ENCODE measurements at regions not wholly inside any gene's neighbourhood (a gene's known extent, or its start where the extent isn't known, plus 50 kb on each side); places are given as distances from the start of the nearest gene placed in this dataset.
A peak's percentile ranks its signal among the peaks of the same experiment; 100 is the strongest.

- TF ChIP-seq CTCF (IDR thresholded peaks at IDR 0.05): no peak
- intact Hi-C loops (cut with DNase I): no loop called here
- H3K9ac ChIP-seq (ENCODE audit: low read depth in 2 of 2, low read length in 2 of 2): no peak overlapping the region
- no peaks in the 10 kb centered on the region for H3K4me1 ChIP-seq
- H3K36me3 ChIP-seq: no peaks in the 10 kb centered on the region
- no peaks in the 10 kb centered on the region for H3K27me3 ChIP-seq
- H3K9me3 ChIP-seq: no peaks in the 10 kb centered on the region
- H3K27ac ChIP-seq: no peak overlapping the region
- DNase-seq: peak; percentile 26
- H3K4me3 ChIP-seq: no peak overlapping the region
Observed at GRCh38 chr3:14057701-14058100, 67.0 kb downstream of the CHCHD4 start.

DNA sequence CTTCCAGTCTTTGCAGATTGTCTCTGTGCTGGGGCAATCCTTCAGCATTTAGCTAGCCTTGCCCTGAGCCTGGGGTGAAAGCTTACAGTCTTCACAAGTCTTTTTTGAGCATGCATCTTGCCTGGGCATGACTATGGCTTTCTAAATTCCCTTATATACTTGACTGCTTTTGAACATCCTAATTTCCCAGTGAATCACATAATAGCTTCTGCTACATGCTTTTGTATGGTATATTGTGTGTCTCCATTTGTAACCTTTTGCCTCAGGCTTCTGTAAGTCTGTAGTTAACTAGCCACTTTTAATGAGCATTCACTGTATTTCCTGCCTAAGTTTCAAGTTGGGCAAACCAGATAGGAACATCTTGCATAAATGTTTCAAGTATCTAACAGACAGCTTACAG, 76.8 kb downstream of the CHCHD4 start:
- Histone ChIP-seq H3K36me3 (no peaks in the 10 kb centered on the region), H3K4me1 (no peaks in the 10 kb centered on the region), H3K4me3 (no peak overlapping the region), H3K27me3 (peaks cover 4% of the 10 kb centered on the region), H3K9ac (ENCODE audit: low read depth in 2 of 2, low read length in 2 of 2) (no peak overlapping the region), H3K27ac (no peak overlapping the region), H3K9me3 (no peaks in the 10 kb centered on the region)
- no peak for DNase-seq
- intact Hi-C loops (cut with DNase I): no loop called here
- TF ChIP-seq CTCF (IDR thresholded peaks at IDR 0.05): no peak

- Histone ChIP-seq H3K36me3 (no peaks in the 10 kb centered on the region), H3K4me1 (no peaks in the 10 kb centered on the region), H3K27ac (no peak overlapping the region), H3K9ac (ENCODE audit: low read depth in 2 of 2, low read length in 2 of 2) (no peak overlapping the region), H3K27me3 (peaks cover 4% of the 10 kb centered on the region), H3K4me3 (no peak overlapping the region), H3K9me3 (no peaks in the 10 kb centered on the region)
- intact Hi-C loops (cut with DNase I): no loop called here
- no peak for TF ChIP-seq CTCF (IDR thresholded peaks at IDR 0.05)
- DNase-seq: no peak
Observed at GRCh38 chr3:14047027-14047426, 77.6 kb downstream of the CHCHD4 start.

DNA sequence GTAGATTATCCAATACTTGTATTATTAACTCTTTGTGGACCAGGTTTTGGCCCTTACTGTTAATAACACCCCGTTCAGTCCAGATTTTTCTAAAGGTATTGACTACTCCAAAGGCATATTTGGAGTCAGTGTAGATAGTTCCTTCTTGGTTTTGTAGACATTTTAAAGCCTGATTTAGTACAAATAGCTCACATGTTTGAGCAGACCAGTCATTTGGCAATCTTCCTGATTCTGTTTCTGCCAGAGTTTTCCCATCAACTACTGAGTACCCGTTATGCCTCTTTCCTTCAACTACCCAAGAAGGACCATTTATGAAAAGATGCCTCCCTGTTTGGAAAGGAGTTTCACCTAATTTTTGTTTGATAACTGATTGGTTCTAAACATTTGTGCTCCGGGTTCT, 82.0 kb downstream of the CHCHD4 start:
- Histone ChIP-seq H3K36me3 (no peaks in the 10 kb centered on the region), H3K4me3 (no peak overlapping the region), H3K9me3 (no peaks in the 10 kb centered on the region), H3K27ac (no peak overlapping the region), H3K4me1 (no peaks in the 10 kb centered on the region), H3K9ac (ENCODE audit: low read depth in 2 of 2, low read length in 2 of 2) (no peak overlapping the region), H3K27me3 (no peaks in the 10 kb centered on the region)
- TF ChIP-seq CTCF (IDR thresholded peaks at IDR 0.05): no peak
- no peak for DNase-seq
- intact Hi-C loops (cut with DNase I): no loop called here

DNA sequence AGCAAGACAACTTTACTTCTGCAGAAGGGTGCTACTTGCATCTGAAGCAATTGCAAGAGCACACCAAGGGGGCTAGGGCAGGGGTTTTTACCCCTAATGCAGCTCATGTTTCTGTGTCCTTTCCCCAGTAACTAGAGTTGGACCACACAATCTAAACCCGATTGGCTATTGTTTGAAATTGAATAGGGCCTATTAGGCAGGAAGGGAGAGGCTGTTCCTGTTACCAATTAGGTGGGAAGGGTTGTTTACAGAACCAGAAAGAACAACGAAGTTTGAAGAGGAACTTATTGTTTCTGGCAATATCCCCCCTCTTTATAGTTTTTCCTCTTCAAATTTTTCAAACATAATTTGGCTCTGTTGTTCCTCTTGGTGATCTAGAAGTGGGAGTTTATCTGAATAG, 85.5 kb downstream of the CHCHD4 start:
- Histone ChIP-seq H3K4me1 (no peaks in the 10 kb centered on the region), H3K4me3 (no peak overlapping the region), H3K27ac (no peak overlapping the region), H3K9me3 (no peaks in the 10 kb centered on the region), H3K36me3 (no peaks in the 10 kb centered on the region), H3K9ac (ENCODE audit: low read depth in 2 of 2, low read length in 2 of 2) (no peak overlapping the region), H3K27me3 (no peaks in the 10 kb centered on the region)
- no peak for TF ChIP-seq CTCF (IDR thresholded peaks at IDR 0.05)
- intact Hi-C loops (cut with DNase I): no loop called here
- no peak for DNase-seq

- no peak overlapping the region for H3K27ac ChIP-seq
Observed at GRCh38 chr3:14037211-14037610, 87.5 kb downstream of the CHCHD4 start.

More at GRCh38 chr3:14037211-14037610, 87.5 kb downstream of the CHCHD4 start:
- no peaks in the 10 kb centered on the region for H3K9me3 ChIP-seq
- H3K27me3 ChIP-seq: no peaks in the 10 kb centered on the region
- intact Hi-C loops (cut with DNase I): no loop called here
- H3K9ac ChIP-seq (ENCODE audit: low read depth in 2 of 2, low read length in 2 of 2): no peak overlapping the region
- no peak overlapping the region for H3K4me3 ChIP-seq
- no peaks in the 10 kb centered on the region for H3K36me3 ChIP-seq
- no peak for TF ChIP-seq CTCF (IDR thresholded peaks at IDR 0.05)
- DNase-seq: no peak
- no peaks in the 10 kb centered on the region for H3K4me1 ChIP-seq

All from colonic mucosa (tissue), 4 donors.